SK-N-SH (cell line): ENCODE measurements at regions not wholly inside any gene's neighbourhood (a gene's known extent, or its start where the extent isn't known, plus 50 kb on each side); places are given as distances from the start of the nearest gene placed in this dataset.

Source experiments
- CTCF ChIA-PET: fragments of 300-600, 350-600 bp; formaldehyde crosslinking; extraction: SDS; loops from one replicate; lab custom pipeline; 2021; lab: Yijun Ruan, JAX
- POLR2A ChIA-PET: fragments of 350-600 bp; sonication (Branson Sonifier 250); formaldehyde crosslinking; extraction: SDS; loops from one replicate; lab custom pipeline; 2020; ENCODE audit warnings: antibody characterized with exemption, inconsistent platforms; lab: Yijun Ruan, JAX
- DNase-seq: peaks from one replicate; pipeline ENCODE4 v3.0.0; 2012
- H2AFZ ChIP-seq: fragments of 200-600 bp; sonication (generic); 2 replicates; pipeline ENCODE4 v1.8.1; 2016; ENCODE audit warnings: antibody characterized with exemption, mild to moderate bottlenecking, low read depth
- H3F3A ChIP-seq: fragments of 200-600 bp; sonication (generic); replicated peaks from 2 replicates; pipeline ENCODE3; 2016; ENCODE audit warnings: antibody characterized with exemption, mild to moderate bottlenecking; ENCODE audit not compliant: insufficient read depth
- H3K27ac ChIP-seq, 2 experiments: fragments of 200-500 bp in 1 of 2; fragments of 200-600 bp in 1 of 2; sonication (Bioruptor generic) in 1 of 2; sonication (generic), shearing (Covaris generic) in 1 of 2; 2 replicates each; pipeline versions ENCODE4 v1.5.1 to v1.6.1; 2014 to 2016; ENCODE audit warnings: low read depth in 2 of 2, inconsistent platforms in 1 of 2, low read length in 1 of 2, mild to moderate bottlenecking in 1 of 2, mixed read lengths in 1 of 2
- H3K27me3 ChIP-seq: fragments of 200-600 bp; sonication (generic), shearing (Covaris generic); 2 replicates; pipeline ENCODE4 v1.6.1; 2016; ENCODE audit warnings: mixed run types; ENCODE audit not compliant: insufficient read depth
- H3K36me3 ChIP-seq, 2 experiments: fragments of 200-500 bp in 1 of 2; fragments of 200-600 bp in 1 of 2; sonication (Bioruptor generic) in 1 of 2; sonication (generic) in 1 of 2; replicated peaks in 1 of 2; 2 replicates each; pipeline versions ENCODE3 to v1.5.1; 2014 to 2016; ENCODE audit warnings: low read length in 1 of 2, mild to moderate bottlenecking in 1 of 2; ENCODE audit not compliant: insufficient read depth in 2 of 2, control insufficient read depth in 1 of 2
- H3K4me1 ChIP-seq, 2 experiments: fragments of 200-500 bp in 1 of 2; fragments of 200-600 bp in 1 of 2; sonication (Bioruptor generic) in 1 of 2; sonication (generic), shearing (Covaris generic) in 1 of 2; 2 replicates each; pipeline versions ENCODE4 v1.5.1 to v1.6.1; 2014 to 2016; ENCODE audit warnings: low read depth in 1 of 2, low read length in 1 of 2, mixed run types in 1 of 2; ENCODE audit not compliant: insufficient read depth in 2 of 2, control insufficient read depth in 1 of 2
- H3K4me2 ChIP-seq: fragments of 200-600 bp; sonication (generic), shearing (Covaris generic); 2 replicates; pipeline ENCODE4 v1.6.1; 2017; ENCODE audit warnings: mixed run types
- H3K4me3 ChIP-seq, 2 experiments: fragments of 200-500 bp in 1 of 2; fragments of 200-600 bp in 1 of 2; sonication (Bioruptor generic) in 1 of 2; sonication (generic), shearing (Covaris generic) in 1 of 2; 2 replicates each; pipeline versions ENCODE4 v1.5.1 to v1.8.1; 2014 to 2016; ENCODE audit warnings: low read depth in 2 of 2, inconsistent platforms in 1 of 2, low read length in 1 of 2, mild to moderate bottlenecking in 1 of 2, mixed read lengths in 1 of 2, moderate library complexity in 1 of 2
- H3K79me2 ChIP-seq: fragments of 200-600 bp; sonication (generic); 2 replicates; pipeline ENCODE4 v1.8.1; 2017; ENCODE audit warnings: mild to moderate bottlenecking; ENCODE audit not compliant: insufficient read depth
- H3K9ac ChIP-seq: fragments of 200-600 bp; sonication (generic); 2 replicates; pipeline ENCODE4 v1.6.1; 2017; ENCODE audit warnings: mixed run types
- H3K9me2 ChIP-seq: fragments of 200-600 bp; sonication (generic); 2 replicates; pipeline ENCODE4 v1.6.1; 2017; ENCODE audit warnings: mixed run types
- H3K9me3 ChIP-seq: fragments of 200-600 bp; sonication (generic); 2 replicates; pipeline ENCODE4 v1.6.1; 2017; ENCODE audit warnings: mixed run types, mild to moderate bottlenecking, moderate library complexity
- H4K20me1 ChIP-seq: fragments of 200-600 bp; sonication (generic); 2 replicates; pipeline ENCODE4 v1.6.1; 2017; ENCODE audit warnings: mild to moderate bottlenecking, mixed run types; ENCODE audit not compliant: insufficient read depth
- CHD2 ChIP-seq: fragments of 150-350 bp; IDR thresholded peaks from 2 replicates; pipeline ENCODE4 v1.6.1; 2018; ENCODE audit warnings: low read length; ENCODE audit not compliant: partially characterized antibody
- ELF1 ChIP-seq: IDR thresholded peaks from 2 replicates; pipeline ENCODE4 v1.4.0; 2012
- FOSL2 ChIP-seq: IDR thresholded peaks from 2 replicates; pipeline ENCODE4 v1.4.0; 2012; ENCODE audit warnings: low read depth, mild to moderate bottlenecking, moderate library complexity, borderline replicate concordance
- FOXM1 ChIP-seq: IDR thresholded peaks from 2 replicates; pipeline ENCODE4 v1.4.0; 2012; ENCODE audit warnings: low read depth, mild to moderate bottlenecking
- GATA2 ChIP-seq: sonication (generic); formaldehyde crosslinking; IDR thresholded peaks from 2 replicates; pipeline ENCODE4 v1.5.0; 2020; ENCODE audit warnings: mild to moderate bottlenecking, missing genetic modification reagents
- IRF3 ChIP-seq: fragments of 150-350 bp; IDR thresholded peaks from 2 replicates; pipeline ENCODE4 v1.6.1; 2016; ENCODE audit warnings: mild to moderate bottlenecking, low read depth, low read length
- JUND ChIP-seq: IDR thresholded peaks from 2 replicates; pipeline ENCODE4 v1.4.0; 2012
- MAX ChIP-seq: IDR thresholded peaks from 2 replicates; pipeline ENCODE4 v1.4.0; 2012; ENCODE audit warnings: low read depth
- NRF1 ChIP-seq: IDR thresholded peaks from 2 replicates; pipeline ENCODE4 v1.6.1; 2012; ENCODE audit warnings: low read depth, mild to moderate bottlenecking, low read length
- REST ChIP-seq: IDR thresholded peaks from 2 replicates; pipeline ENCODE4 v1.6.1; 2012; ENCODE audit warnings: mild to moderate bottlenecking, low read depth, low read length, moderate library complexity
- RXRA ChIP-seq: IDR thresholded peaks from 2 replicates; pipeline ENCODE4 v1.4.0; 2012; ENCODE audit warnings: low read depth, mild to moderate bottlenecking, borderline replicate concordance
- SIN3A ChIP-seq: IDR thresholded peaks from 2 replicates; pipeline ENCODE4 v1.6.1; 2012; ENCODE audit warnings: low read depth, mild to moderate bottlenecking, low read length, moderate library complexity, borderline replicate concordance
- TEAD4 ChIP-seq: IDR thresholded peaks from 2 replicates; pipeline ENCODE4 v1.4.0; 2012; ENCODE audit warnings: mild to moderate bottlenecking, borderline replicate concordance; ENCODE audit not compliant: insufficient read depth
- USF1 ChIP-seq: IDR thresholded peaks from 2 replicates; pipeline ENCODE4 v1.4.0; 2012; ENCODE audit warnings: low read depth, borderline replicate concordance
- YY1 ChIP-seq: IDR thresholded peaks from 2 replicates; pipeline ENCODE4 v1.4.0; 2012; ENCODE audit warnings: low read depth, mild to moderate bottlenecking
- ZBTB33 ChIP-seq: IDR thresholded peaks from 2 replicates; pipeline ENCODE4 v1.4.0; 2012; ENCODE audit warnings: low read depth, borderline replicate concordance
- WGBS: methylation state at CpG from one replicate; pipeline ENCODE4 v1.1.6; 2017; ENCODE audit warnings: low lambda C conversion rate; 5-methylcytosine and 5-hydroxymethylcytosine counted together

- no peaks in the 10 kb centered on the region for H3K9me3 ChIP-seq
- 98% methylated on average over 2 of the region's 2 CpGs for WGBS
- no peak overlapping the region for H3K4me3 ChIP-seq
- TF ChIP-seq MAX (no peak), YY1 (no peak), FOXM1 (no peak), ZBTB33 (no peak), REST (no peak), FOSL2 (no peak), ELF1 (no peak), GATA2 (no peak), JUND (no peak), TEAD4 (no peak), CHD2 (no peak), NRF1 (no peak), SIN3A (no peak), RXRA (no peak), USF1 (no peak), IRF3 (no peak)
- no peaks in the 10 kb centered on the region for H3F3A ChIP-seq
- no peak overlapping the region for H3K9ac ChIP-seq
- H3K9me2 ChIP-seq = no peaks in the 10 kb centered on the region
- no peak for DNase-seq
- no peaks in the 10 kb centered on the region for H3K36me3 ChIP-seq
- H2AFZ ChIP-seq = no peak overlapping the region
- no peaks in the 10 kb centered on the region for H4K20me1 ChIP-seq
- ChIA-PET CTCF (interaction anchor here (2.6 to 3.2 kb wide), 2 partner anchors 23 to 89 kb away, joined by 9 to 21 read pairs; partner anchors contain the start of gene CCDC71L), POLR2A (no interaction called here)
- peaks cover 10 to 35% of the 10 kb centered on the region in 2 experiments; a peak in 3 of 4 replicates for H3K4me1 ChIP-seq
- H3K4me2 ChIP-seq = no peak overlapping the region
- no peaks in the 10 kb centered on the region for H3K27me3 ChIP-seq
- H3K79me2 ChIP-seq = no peaks in the 10 kb centered on the region
- H3K27ac ChIP-seq = peak overlapping the region in 1 of 2 experiments; percentile 98; a peak in 1 of 4 replicates
These were observed 90.8 kb downstream of the CCDC71L start for GRCh38 chr7:106570146-106570545.
